BLaER1 (cell line): ENCODE measurements at regions not wholly inside any gene's neighbourhood (a gene's known extent, or its start where the extent isn't known, plus 50 kb on each side); places are given as distances from the start of the nearest gene placed in this dataset.

Experiments used
- H3K27ac ChIP-seq: shearing (Covaris generic); formaldehyde crosslinking; 2 replicates; pipeline ENCODE4 v1.8.1; 2022
- H3K27me3 ChIP-seq: shearing (Covaris generic); formaldehyde crosslinking; 2 replicates; pipeline ENCODE4 v1.8.1; 2022
- H3K36me3 ChIP-seq: shearing (Covaris generic); formaldehyde crosslinking; 2 replicates; pipeline ENCODE4 v1.8.1; 2022
- H3K4me1 ChIP-seq: shearing (Covaris generic); formaldehyde crosslinking; 2 replicates; pipeline ENCODE4 v1.8.1; 2022
- H3K4me2 ChIP-seq: shearing (Covaris generic); formaldehyde crosslinking; 2 replicates; pipeline ENCODE4 v1.8.1; 2022
- H3K4me3 ChIP-seq: shearing (Covaris generic); formaldehyde crosslinking; 2 replicates; pipeline ENCODE4 v1.8.1; 2022
- H3K9ac ChIP-seq: shearing (Covaris generic); formaldehyde crosslinking; 2 replicates; pipeline ENCODE4 v1.8.1; 2022
- H3K9me3 ChIP-seq: shearing (Covaris generic); formaldehyde crosslinking; 2 replicates; pipeline ENCODE4 v1.8.1; 2022
- H4K20me1 ChIP-seq: shearing (Covaris generic); formaldehyde crosslinking; 2 replicates; pipeline ENCODE4 v1.8.1; 2022
- Cebpa-rat ChIP-seq: shearing (Covaris generic); IDR thresholded peaks from 2 replicates; pipeline ENCODE4 v1.8.1; 2022

GRCh38 chr1:87926921-87927320 lies 598.2 kb downstream of the LMO4 start:
- Histone ChIP-seq H3K4me3 (no peak overlapping the region), H3K4me1 (no peaks in the 10 kb centered on the region), H3K27ac (no peak overlapping the region), H3K27me3 (no peaks in the 10 kb centered on the region), H3K36me3 (no peaks in the 10 kb centered on the region), H4K20me1 (no peaks in the 10 kb centered on the region), H3K9ac (no peak overlapping the region), H3K4me2 (no peak overlapping the region), H3K9me3 (peaks cover 5% of the 10 kb centered on the region; the same call in 1 of the 2 replicates)
- TF ChIP-seq Cebpa-rat, result no peak

- no peaks in the 10 kb centered on the region for H3K4me1 ChIP-seq
- H3K36me3 ChIP-seq, result no peaks in the 10 kb centered on the region
- no peak overlapping the region for H3K4me2 ChIP-seq
- H4K20me1 ChIP-seq, result no peaks in the 10 kb centered on the region
- no peak overlapping the region for H3K27ac ChIP-seq
- no peaks in the 10 kb centered on the region for H3K27me3 ChIP-seq
- H3K9ac ChIP-seq, result no peak overlapping the region
- H3K9me3 ChIP-seq, result peaks cover 10% of the 10 kb centered on the region; the same call in 1 of the 2 replicates
- H3K4me3 ChIP-seq, result no peak overlapping the region
- TF ChIP-seq Cebpa-rat, result no peak
Measured at GRCh38 chr1:87927391-87928280, 599.0 kb downstream of the LMO4 start.

- no peak overlapping the region for H3K4me3 ChIP-seq
- no peak for TF ChIP-seq Cebpa-rat
- H4K20me1 ChIP-seq, result no peaks in the 10 kb centered on the region
- H3K9ac ChIP-seq, result no peak overlapping the region
- H3K9me3 ChIP-seq, result peaks cover 10% of the 10 kb centered on the region; the same call in 1 of the 2 replicates
- no peaks in the 10 kb centered on the region for H3K4me1 ChIP-seq
- no peak overlapping the region for H3K4me2 ChIP-seq
- no peaks in the 10 kb centered on the region for H3K27me3 ChIP-seq
- H3K36me3 ChIP-seq, result no peaks in the 10 kb centered on the region
- no peak overlapping the region for H3K27ac ChIP-seq
Measured at GRCh38 chr1:87928623-87929022, 599.9 kb downstream of the LMO4 start.

- no peak overlapping the region for H3K4me2 ChIP-seq
- H3K9ac ChIP-seq, result no peak overlapping the region
- TF ChIP-seq Cebpa-rat, result no peak
- H3K27ac ChIP-seq, result no peak overlapping the region
- no peaks in the 10 kb centered on the region for H4K20me1 ChIP-seq
- no peak overlapping the region for H3K4me3 ChIP-seq
- no peaks in the 10 kb centered on the region for H3K27me3 ChIP-seq
- H3K36me3 ChIP-seq, result no peaks in the 10 kb centered on the region
- peaks cover 10% of the 10 kb centered on the region; the same call in 1 of the 2 replicates for H3K9me3 ChIP-seq
- no peaks in the 10 kb centered on the region for H3K4me1 ChIP-seq
Measured at GRCh38 chr1:87929906-87930305, 601.2 kb downstream of the LMO4 start.

GRCh38 chr1:87930796-87931195 lies 602.1 kb downstream of the LMO4 start:
- Histone ChIP-seq H3K27ac (no peak overlapping the region), H4K20me1 (no peaks in the 10 kb centered on the region), H3K4me1 (no peaks in the 10 kb centered on the region), H3K4me2 (no peak overlapping the region), H3K36me3 (no peaks in the 10 kb centered on the region), H3K9ac (no peak overlapping the region), H3K4me3 (no peak overlapping the region), H3K9me3 (peaks cover 10% of the 10 kb centered on the region; the same call in 1 of the 2 replicates), H3K27me3 (no peaks in the 10 kb centered on the region)
- no peak for TF ChIP-seq Cebpa-rat

GRCh38 chr1:87933171-87933570 lies 604.5 kb downstream of the LMO4 start:
- no peaks in the 10 kb centered on the region for H3K36me3 ChIP-seq
- no peaks in the 10 kb centered on the region for H3K4me1 ChIP-seq
- H3K4me2 ChIP-seq, result no peak overlapping the region
- H3K9me3 ChIP-seq, result peaks cover 10% of the 10 kb centered on the region; the same call in 1 of the 2 replicates
- H3K27me3 ChIP-seq, result no peaks in the 10 kb centered on the region
- no peak overlapping the region for H3K9ac ChIP-seq
- TF ChIP-seq Cebpa-rat, result no peak
- no peaks in the 10 kb centered on the region for H4K20me1 ChIP-seq
- H3K27ac ChIP-seq, result no peak overlapping the region
- H3K4me3 ChIP-seq, result no peak overlapping the region

- H3K36me3 ChIP-seq, result no peaks in the 10 kb centered on the region
- peaks cover 10% of the 10 kb centered on the region; the same call in 1 of the 2 replicates for H3K9me3 ChIP-seq
- H4K20me1 ChIP-seq, result no peaks in the 10 kb centered on the region
- H3K4me2 ChIP-seq, result no peak overlapping the region
- no peak overlapping the region for H3K27ac ChIP-seq
- no peak for TF ChIP-seq Cebpa-rat
- no peak overlapping the region for H3K4me3 ChIP-seq
- H3K27me3 ChIP-seq, result no peaks in the 10 kb centered on the region
- no peak overlapping the region for H3K9ac ChIP-seq
- no peaks in the 10 kb centered on the region for H3K4me1 ChIP-seq
Measured at GRCh38 chr1:87935130-87935529, 606.5 kb downstream of the LMO4 start.

- H3K9ac ChIP-seq, result no peak overlapping the region
- H3K36me3 ChIP-seq, result no peaks in the 10 kb centered on the region
- no peaks in the 10 kb centered on the region for H3K9me3 ChIP-seq
- no peak overlapping the region for H3K4me3 ChIP-seq
- no peaks in the 10 kb centered on the region for H4K20me1 ChIP-seq
- no peak overlapping the region for H3K27ac ChIP-seq
- no peak for TF ChIP-seq Cebpa-rat
- H3K27me3 ChIP-seq, result no peaks in the 10 kb centered on the region
- no peaks in the 10 kb centered on the region for H3K4me1 ChIP-seq
- no peak overlapping the region for H3K4me2 ChIP-seq
Measured at GRCh38 chr1:87937831-87938395, 609.2 kb downstream of the LMO4 start.

- no peaks in the 10 kb centered on the region for H3K9me3 ChIP-seq
- no peaks in the 10 kb centered on the region for H3K27me3 ChIP-seq
- no peak overlapping the region for H3K4me3 ChIP-seq
- H4K20me1 ChIP-seq, result no peaks in the 10 kb centered on the region
- no peak overlapping the region for H3K4me2 ChIP-seq
- H3K4me1 ChIP-seq, result no peaks in the 10 kb centered on the region
- no peak overlapping the region for H3K9ac ChIP-seq
- H3K36me3 ChIP-seq, result no peaks in the 10 kb centered on the region
- TF ChIP-seq Cebpa-rat, result no peak
- no peak overlapping the region for H3K27ac ChIP-seq
Measured at GRCh38 chr1:87938631-87939030, 610.0 kb downstream of the LMO4 start.

GRCh38 chr1:87939444-87939843 lies 610.8 kb downstream of the LMO4 start:
- H3K27ac ChIP-seq, result no peak overlapping the region
- no peaks in the 10 kb centered on the region for H3K36me3 ChIP-seq
- no peaks in the 10 kb centered on the region for H4K20me1 ChIP-seq
- no peaks in the 10 kb centered on the region for H3K4me1 ChIP-seq
- no peak overlapping the region for H3K4me3 ChIP-seq
- H3K9ac ChIP-seq, result no peak overlapping the region
- no peak for TF ChIP-seq Cebpa-rat
- H3K4me2 ChIP-seq, result no peak overlapping the region
- no peaks in the 10 kb centered on the region for H3K9me3 ChIP-seq
- H3K27me3 ChIP-seq, result no peaks in the 10 kb centered on the region
